ENCODE measurements at regions not wholly inside any gene's neighbourhood (a gene's known extent, or its start where the extent isn't known, plus 50 kb on each side); places are given as distances from the start of the nearest gene placed in this dataset.
"Not testable (repeated sequence)": the region's sequence is repeated elsewhere in the genome, so short reads cannot be mapped to it uniquely, and the experiment has no call there.

- H3K36me3 Mint-ChIP-seq; H3K27me3 ChIP-seq; H3K4me3 ChIP-seq; H3K27me3 Mint-ChIP-seq (ENCODE audit: insufficient read depth, low read depth); H3K9ac ChIP-seq; H3K9me3 ChIP-seq (ENCODE audit: low read depth); H3F3A ChIP-seq (ENCODE audit: low read depth); H2AFZ ChIP-seq (replicated peaks); H3K4me1 Mint-ChIP-seq; H3K36me3 ChIP-seq; H4K20me1 ChIP-seq (ENCODE audit: low read depth); H3K79me2 ChIP-seq (ENCODE audit: low read depth); DNase-seq (ENCODE audit: low spot score): not testable (repeated sequence)
- peaks cover 12% of the 10 kb centered on the region for H3K4me1 ChIP-seq
- peak overlapping the region; percentile 53 for H3K4me2 ChIP-seq
- peak overlapping the region; percentile 47 for H3K27ac ChIP-seq
- H3K9me3 Mint-ChIP-seq, result peaks cover 14% of the 10 kb centered on the region
- peak overlapping the region; percentile 52 for H3K27ac Mint-ChIP-seq
- H3K4me3 Mint-ChIP-seq, result peak overlapping the region; percentile 16
Measured at GRCh38 chr3:72028307-72028706, 243.4 kb upstream of the PROK2 start.

GRCh38 chr3:72027728-72028127, 242.8 kb upstream of the PROK2 start:
- not testable (repeated sequence) for H3K27me3 Mint-ChIP-seq (ENCODE audit: insufficient read depth, low read depth); H3K27me3 ChIP-seq; DNase-seq (ENCODE audit: low spot score); H3K9me3 ChIP-seq (ENCODE audit: low read depth); H3K4me3 ChIP-seq; H3K4me2 ChIP-seq; H3K4me1 Mint-ChIP-seq; H3K27ac Mint-ChIP-seq; H3K4me3 Mint-ChIP-seq; H2AFZ ChIP-seq (replicated peaks); H3F3A ChIP-seq (ENCODE audit: low read depth); H3K36me3 ChIP-seq; H3K27ac ChIP-seq; H3K79me2 ChIP-seq (ENCODE audit: low read depth); H4K20me1 ChIP-seq (ENCODE audit: low read depth); H3K36me3 Mint-ChIP-seq; H3K9ac ChIP-seq
- H3K9me3 Mint-ChIP-seq, result peaks cover 14% of the 10 kb centered on the region
- peaks cover 12% of the 10 kb centered on the region for H3K4me1 ChIP-seq

GRCh38 chr3:72022027-72022426, 237.1 kb upstream of the PROK2 start:
- H3K9me3 ChIP-seq (ENCODE audit: low read depth), result no peaks in the 10 kb centered on the region
- no peak overlapping the region for H3K4me2 ChIP-seq
- H3K27me3 Mint-ChIP-seq (ENCODE audit: insufficient read depth, low read depth), result peaks cover 7% of the 10 kb centered on the region
- no peak overlapping the region for H3K4me3 ChIP-seq
- no peak overlapping the region for H3K9ac ChIP-seq
- no peaks in the 10 kb centered on the region for H4K20me1 ChIP-seq (ENCODE audit: low read depth)
- peaks cover 13% of the 10 kb centered on the region for H3K4me1 Mint-ChIP-seq
- H3K27ac ChIP-seq, result no peak overlapping the region
- peaks cover 14% of the 10 kb centered on the region for H3K9me3 Mint-ChIP-seq
- no peaks in the 10 kb centered on the region for H3K4me1 ChIP-seq
- H3K27me3 ChIP-seq, result no peaks in the 10 kb centered on the region
- no peaks in the 10 kb centered on the region for H3F3A ChIP-seq (ENCODE audit: low read depth)
- H3K27ac Mint-ChIP-seq, result no peak overlapping the region
- H3K79me2 ChIP-seq (ENCODE audit: low read depth), result no peaks in the 10 kb centered on the region
- no peak for TF ChIP-seq EZH2 (IDR thresholded peaks at IDR 0.05)
- TF ChIP-seq EZH2phosphoT487 (IDR thresholded peaks at IDR 0.05), result no peak
- TF ChIP-seq CTCF (IDR thresholded peaks at IDR 0.05), result no peak
- H2AFZ ChIP-seq (replicated peaks), result no peak overlapping the region
- no peak for DNase-seq (ENCODE audit: low spot score)
- H3K36me3 ChIP-seq, result no peaks in the 10 kb centered on the region
- H3K36me3 Mint-ChIP-seq, result no peaks in the 10 kb centered on the region
- no peak overlapping the region for H3K4me3 Mint-ChIP-seq

- no peaks in the 10 kb centered on the region for H3K27me3 ChIP-seq
- no peak overlapping the region for H2AFZ ChIP-seq (replicated peaks)
- H3K4me1 ChIP-seq, result no peaks in the 10 kb centered on the region
- no peak overlapping the region for H3K27ac ChIP-seq
- H3K9ac ChIP-seq, result no peak overlapping the region
- Mint-ChIP-seq H3K27me3 (ENCODE audit: insufficient read depth, low read depth) (peaks cover 7% of the 10 kb centered on the region), H3K9me3 (peaks cover 14% of the 10 kb centered on the region), H3K27ac (no peak overlapping the region), H3K4me1 (peaks cover 13% of the 10 kb centered on the region), H3K36me3 (no peaks in the 10 kb centered on the region), H3K4me3 (no peak overlapping the region)
- DNase-seq (ENCODE audit: low spot score), result no peak
- no peak overlapping the region for H3K4me2 ChIP-seq
- no peak overlapping the region for H3K4me3 ChIP-seq
- no peak for TF ChIP-seq CTCF (IDR thresholded peaks at IDR 0.05)
- no peak for TF ChIP-seq EZH2phosphoT487 (IDR thresholded peaks at IDR 0.05)
- TF ChIP-seq EZH2 (IDR thresholded peaks at IDR 0.05), result no peak
- no peaks in the 10 kb centered on the region for H3K9me3 ChIP-seq (ENCODE audit: low read depth)
- H3K36me3 ChIP-seq, result no peaks in the 10 kb centered on the region
- H3F3A ChIP-seq (ENCODE audit: low read depth), result no peaks in the 10 kb centered on the region
- no peaks in the 10 kb centered on the region for H4K20me1 ChIP-seq (ENCODE audit: low read depth)
- H3K79me2 ChIP-seq (ENCODE audit: low read depth), result no peaks in the 10 kb centered on the region
Measured at GRCh38 chr3:72021531-72021930, 236.6 kb upstream of the PROK2 start.
